ENCODE measurements at regions not wholly inside any gene's neighbourhood (a gene's known extent, or its start where the extent isn't known, plus 50 kb on each side); places are given as distances from the start of the nearest gene placed in this dataset.

DNA sequence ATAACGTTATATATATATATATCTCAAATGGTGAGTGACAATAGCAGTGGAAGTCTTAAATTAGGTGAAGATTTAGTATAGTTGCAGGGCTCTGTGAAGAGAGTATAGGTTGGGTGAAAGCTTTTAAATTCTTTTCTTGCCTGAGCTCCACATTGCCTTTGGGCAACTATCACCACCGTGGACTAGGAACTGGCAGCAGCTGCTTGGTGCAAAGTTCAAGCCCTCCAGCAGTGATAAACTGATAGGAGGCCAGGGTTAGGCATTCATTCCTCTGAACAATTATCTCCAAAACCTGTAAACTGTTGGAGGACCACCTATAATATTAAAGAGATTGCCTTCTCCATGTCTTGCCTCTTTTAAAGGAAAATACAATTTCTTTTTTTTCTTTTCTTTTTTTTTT, 91.2 kb upstream of the ATXN7L3B start:
- H2BK120ac ChIP-seq (ENCODE audit: low read depth, low read length, poor library complexity, severe bottlenecking), result no peak overlapping the region
- no peak overlapping the region for H3K4ac ChIP-seq (ENCODE audit: low read depth, low read length)
- no peak overlapping the region for H3K27ac Mint-ChIP-seq
- no peak overlapping the region for H2BK12ac ChIP-seq (ENCODE audit: insufficient read length, low read depth, low read length)
- no peak overlapping the region for H4K5ac ChIP-seq (ENCODE audit: insufficient read length, low read depth, low read length)
- H3K56ac ChIP-seq (ENCODE audit: insufficient read length, low read depth, low read length), result no peak overlapping the region
- TF ChIP-seq, protein P1, sequence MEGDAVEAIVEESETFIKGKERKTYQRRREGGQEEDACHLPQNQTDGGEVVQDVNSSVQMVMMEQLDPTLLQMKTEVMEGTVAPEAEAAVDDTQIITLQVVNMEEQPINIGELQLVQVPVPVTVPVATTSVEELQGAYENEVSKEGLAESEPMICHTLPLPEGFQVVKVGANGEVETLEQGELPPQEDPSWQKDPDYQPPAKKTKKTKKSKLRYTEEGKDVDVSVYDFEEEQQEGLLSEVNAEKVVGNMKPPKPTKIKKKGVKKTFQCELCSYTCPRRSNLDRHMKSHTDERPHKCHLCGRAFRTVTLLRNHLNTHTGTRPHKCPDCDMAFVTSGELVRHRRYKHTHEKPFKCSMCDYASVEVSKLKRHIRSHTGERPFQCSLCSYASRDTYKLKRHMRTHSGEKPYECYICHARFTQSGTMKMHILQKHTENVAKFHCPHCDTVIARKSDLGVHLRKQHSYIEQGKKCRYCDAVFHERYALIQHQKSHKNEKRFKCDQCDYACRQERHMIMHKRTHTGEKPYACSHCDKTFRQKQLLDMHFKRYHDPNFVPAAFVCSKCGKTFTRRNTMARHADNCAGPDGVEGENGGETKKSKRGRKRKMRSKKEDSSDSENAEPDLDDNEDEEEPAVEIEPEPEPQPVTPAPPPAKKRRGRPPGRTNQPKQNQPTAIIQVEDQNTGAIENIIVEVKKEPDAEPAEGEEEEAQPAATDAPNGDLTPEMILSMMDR (conservative IDR thresholded peaks at IDR 0.05), result no peak
- H3K23ac ChIP-seq (ENCODE audit: insufficient read length, low read depth, low read length), result no peak overlapping the region
- H3K18ac ChIP-seq (ENCODE audit: insufficient read length, low read depth, low read length), result no peak overlapping the region
- no peak overlapping the region for H3K14ac ChIP-seq (ENCODE audit: insufficient read depth, low read length)
- no peak overlapping the region for H2AFZ ChIP-seq (ENCODE audit: low read length)
- H4K8ac ChIP-seq (replicated peaks; ENCODE audit: insufficient read length, low read depth, low read length), result no peak overlapping the region
- H2BK5ac ChIP-seq (ENCODE audit: insufficient read length, low read length), result no peak overlapping the region
- H4K20me1 ChIP-seq (ENCODE audit: control insufficient read depth, insufficient read depth, insufficient read length), result no peaks in the 10 kb centered on the region
- H2BK20ac ChIP-seq (ENCODE audit: low read depth, low read length, poor library complexity, severe bottlenecking), result no peak overlapping the region
- no peak overlapping the region for H4K91ac ChIP-seq (ENCODE audit: insufficient read length, low read depth, low read length)
- no peaks in the 10 kb centered on the region for H3K27me3 Mint-ChIP-seq (ENCODE audit: low read depth)
- no peak overlapping the region for H3K27ac ChIP-seq (ENCODE audit: insufficient read length, low read depth, low read length)
- no peak overlapping the region for H2AK5ac ChIP-seq (ENCODE audit: insufficient read length, low read length)
- no peaks in the 10 kb centered on the region for H3K9me3 Mint-ChIP-seq
- no peak overlapping the region for H3K9ac ChIP-seq (ENCODE audit: extremely low read depth, insufficient read length, low read length)
- H3K79me2 ChIP-seq (ENCODE audit: insufficient read depth, low read length), result no peaks in the 10 kb centered on the region
- WGBS (ENCODE audit: extremely low coverage, insufficient read length, low lambda C conversion rate), result no CpG with 5 or more reads among the region's 2 CpGs
- H3K36me3 Mint-ChIP-seq (ENCODE audit: insufficient read depth in 1 of 3, low read depth in 3 of 3), result no peaks in the 10 kb centered on the region
- peaks cover 7% of the 10 kb centered on the region in 2 experiments for H3K4me1 Mint-ChIP-seq
- DNase-seq, result no peak
- H3K4me3 Mint-ChIP-seq, result no peak overlapping the region
- no peak overlapping the region for H2BK15ac ChIP-seq (ENCODE audit: low read depth, low read length)
- H3T11ph ChIP-seq (ENCODE audit: low read length), result no peak overlapping the region
- H3K9me3 ChIP-seq (ENCODE audit: control insufficient read depth, low read depth, low read length), result no peaks in the 10 kb centered on the region
- no peaks in the 10 kb centered on the region for H3K4me1 ChIP-seq (ENCODE audit: insufficient read depth, low read length)
- no peaks in the 10 kb centered on the region for H3K27me3 ChIP-seq (ENCODE audit: insufficient read depth, low read length)
- H3K23me2 ChIP-seq (ENCODE audit: insufficient read length, low read depth, low read length, poor library complexity, severe bottlenecking), result no peaks in the 10 kb centered on the region
- no peaks in the 10 kb centered on the region for H3K79me1 ChIP-seq (ENCODE audit: insufficient read depth, low read depth, low read length, poor library complexity, severe bottlenecking)
- no peak overlapping the region for H3K4me2 ChIP-seq (ENCODE audit: insufficient read depth, insufficient read length, low read length)

All from H9 (cell line).